Activated naive CD8-positive, alpha-beta T cell (primary cell): ENCODE measurements at regions not wholly inside any gene's neighbourhood (a gene's known extent, or its start where the extent isn't known, plus 50 kb on each side); places are given as distances from the start of the nearest gene placed in this dataset.

ENCODE experiments used
- H3K27ac Mint-ChIP-seq: one replicate; pipeline ENCODE4 v1.8.0; 2021; ENCODE audit warnings: mixed read lengths
- H3K27me3 Mint-ChIP-seq: one replicate; pipeline ENCODE4 v1.8.0; 2021; ENCODE audit warnings: mixed read lengths
- H3K36me3 Mint-ChIP-seq: one replicate; pipeline ENCODE4 v1.8.0; 2021; ENCODE audit warnings: mixed read lengths
- H3K4me1 Mint-ChIP-seq: one replicate; pipeline ENCODE4 v1.8.0; 2021; ENCODE audit warnings: low read depth, mixed read lengths
- H3K4me3 Mint-ChIP-seq: one replicate; pipeline ENCODE4 v1.8.0; 2021; ENCODE audit warnings: mild to moderate bottlenecking, mixed read lengths
- H3K9me3 Mint-ChIP-seq: one replicate; pipeline ENCODE4 v1.8.0; 2021; ENCODE audit warnings: low read depth, mixed read lengths

DNA sequence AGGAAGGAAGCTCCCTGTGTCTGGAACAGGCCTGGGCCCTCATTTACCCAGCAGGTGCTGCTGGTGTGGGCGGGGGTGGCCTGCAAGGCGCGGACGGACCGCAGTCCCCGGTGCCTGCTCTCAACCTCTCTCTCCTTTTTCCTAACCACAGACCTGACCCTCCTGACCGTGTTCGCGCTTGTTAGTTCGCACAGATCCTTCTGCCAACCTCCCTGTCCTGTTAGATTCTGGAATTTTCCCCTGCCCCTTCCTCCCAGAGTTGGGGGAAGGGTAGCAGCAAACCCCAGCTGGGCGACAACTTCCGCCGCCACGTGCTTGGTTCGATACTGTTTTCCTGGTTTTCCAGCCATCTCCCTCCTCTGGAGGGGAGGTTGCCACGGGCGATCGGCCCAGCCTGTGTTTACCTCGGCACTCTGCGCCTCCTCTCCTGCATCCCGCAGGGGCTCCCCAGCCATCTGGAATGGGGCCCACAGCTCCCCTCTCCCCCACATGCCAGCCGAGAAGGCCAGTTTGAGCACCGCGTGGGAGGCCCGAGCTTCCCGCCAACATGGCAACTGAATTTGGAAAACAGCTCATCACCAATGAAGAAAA is 70.8 kb upstream of the UNC5A start:
- no peak overlapping the region for H3K27ac Mint-ChIP-seq

GRCh38 chr5:176740131-176740701 is 70.1 kb upstream of the UNC5A start:
- peaks cover 17% of the 10 kb centered on the region for H3K4me1 Mint-ChIP-seq
- H3K36me3 Mint-ChIP-seq, result no peaks in the 10 kb centered on the region
- H3K27ac Mint-ChIP-seq, result no peak overlapping the region
- peaks cover 41% of the 10 kb centered on the region for H3K27me3 Mint-ChIP-seq
- no peak overlapping the region for H3K4me3 Mint-ChIP-seq
- no peaks in the 10 kb centered on the region for H3K9me3 Mint-ChIP-seq

More for the DNA sequence above, 70.8 kb upstream of the UNC5A start:
- Mint-ChIP-seq H3K4me1 (peaks cover 10% of the 10 kb centered on the region), H3K36me3 (no peaks in the 10 kb centered on the region), H3K9me3 (no peaks in the 10 kb centered on the region), H3K4me3 (no peak overlapping the region), H3K27me3 (peaks cover 35% of the 10 kb centered on the region)

DNA sequence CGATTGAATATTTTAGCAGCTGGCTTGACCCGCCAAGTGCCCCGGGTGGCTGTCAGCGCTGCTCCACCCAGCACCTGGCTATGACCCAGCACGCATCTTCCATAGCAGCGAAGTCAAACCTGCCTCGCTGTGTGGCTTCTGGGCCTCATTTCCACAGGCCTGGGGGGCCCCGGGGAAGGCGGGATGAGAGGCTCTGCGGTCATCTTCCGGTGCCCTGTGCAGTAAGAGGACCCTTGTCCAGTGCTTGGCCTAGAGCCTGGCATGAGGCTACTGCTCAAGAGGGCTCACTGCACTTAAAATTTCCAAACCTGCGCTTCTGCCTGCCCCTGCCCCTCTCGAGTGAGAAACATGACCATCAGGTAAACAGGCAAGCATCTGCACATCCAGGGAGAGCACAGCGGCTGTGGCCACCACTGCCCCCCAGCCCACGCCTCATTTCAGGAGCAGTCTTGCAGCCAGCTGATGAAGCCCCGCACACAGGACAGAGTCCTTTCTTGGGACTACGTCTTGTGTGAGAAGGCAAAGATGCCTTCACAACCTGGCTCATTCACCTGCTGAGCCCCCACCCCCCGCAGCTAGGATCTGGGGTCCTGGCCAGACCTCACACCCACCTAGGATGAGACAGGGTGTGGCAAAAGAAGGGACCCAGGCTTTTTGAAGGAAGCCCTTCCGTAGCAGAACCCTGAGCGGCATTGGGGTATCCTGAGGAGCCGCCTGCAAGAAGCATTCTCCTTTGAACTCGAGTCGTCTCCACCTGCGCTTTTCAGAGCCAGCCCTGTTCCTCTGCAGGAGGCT is 69.5 kb upstream of the UNC5A start:
- peaks cover 47% of the 10 kb centered on the region for H3K27me3 Mint-ChIP-seq
- H3K4me1 Mint-ChIP-seq, result peaks cover 22% of the 10 kb centered on the region
- H3K36me3 Mint-ChIP-seq, result no peaks in the 10 kb centered on the region
- H3K27ac Mint-ChIP-seq, result no peak overlapping the region
- no peaks in the 10 kb centered on the region for H3K9me3 Mint-ChIP-seq
- no peak overlapping the region for H3K4me3 Mint-ChIP-seq

DNA sequence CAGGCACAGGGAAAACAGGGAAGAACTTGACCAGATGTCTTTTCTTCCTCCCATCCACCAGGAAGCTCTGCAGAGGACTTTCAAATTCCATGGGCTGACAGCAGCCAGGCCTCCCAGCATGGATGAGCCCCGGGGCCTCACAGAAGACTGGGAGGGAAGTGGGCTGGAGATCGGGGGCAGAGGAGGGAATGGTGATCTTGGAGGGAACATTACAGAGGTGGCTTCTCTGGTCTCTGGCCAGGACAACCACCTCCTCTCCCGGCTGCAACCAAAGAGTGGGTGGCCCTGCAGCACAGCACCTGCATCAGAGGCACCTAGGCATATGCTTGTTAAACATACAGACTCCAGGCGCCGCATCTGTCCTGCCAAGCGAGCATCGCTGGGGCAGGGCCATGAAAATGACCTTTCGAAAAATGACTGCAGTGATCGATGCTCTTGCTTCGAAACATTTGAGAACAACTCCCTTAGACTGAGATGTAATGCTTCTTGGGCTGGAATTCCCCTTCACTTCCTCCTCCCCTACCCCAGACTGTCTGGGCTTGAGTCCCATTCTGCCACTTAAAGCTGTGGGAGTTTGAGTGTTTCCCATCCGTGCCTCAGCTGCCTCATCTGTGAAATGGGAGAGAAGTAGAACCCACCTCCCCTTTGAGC is 68.7 kb upstream of the UNC5A start:
- Mint-ChIP-seq H3K27me3 (peaks cover 52% of the 10 kb centered on the region), H3K36me3 (no peaks in the 10 kb centered on the region), H3K27ac (no peak overlapping the region), H3K4me1 (peaks cover 29% of the 10 kb centered on the region), H3K4me3 (no peak overlapping the region), H3K9me3 (no peaks in the 10 kb centered on the region)

- H3K36me3 Mint-ChIP-seq, result no peaks in the 10 kb centered on the region
- peaks cover 49% of the 10 kb centered on the region for H3K27me3 Mint-ChIP-seq
- H3K4me3 Mint-ChIP-seq, result no peak overlapping the region
- H3K27ac Mint-ChIP-seq, result no peak overlapping the region
- no peaks in the 10 kb centered on the region for H3K9me3 Mint-ChIP-seq
- peaks cover 30% of the 10 kb centered on the region for H3K4me1 Mint-ChIP-seq
Measured at GRCh38 chr5:176742246-176743105, 67.9 kb upstream of the UNC5A start.

DNA sequence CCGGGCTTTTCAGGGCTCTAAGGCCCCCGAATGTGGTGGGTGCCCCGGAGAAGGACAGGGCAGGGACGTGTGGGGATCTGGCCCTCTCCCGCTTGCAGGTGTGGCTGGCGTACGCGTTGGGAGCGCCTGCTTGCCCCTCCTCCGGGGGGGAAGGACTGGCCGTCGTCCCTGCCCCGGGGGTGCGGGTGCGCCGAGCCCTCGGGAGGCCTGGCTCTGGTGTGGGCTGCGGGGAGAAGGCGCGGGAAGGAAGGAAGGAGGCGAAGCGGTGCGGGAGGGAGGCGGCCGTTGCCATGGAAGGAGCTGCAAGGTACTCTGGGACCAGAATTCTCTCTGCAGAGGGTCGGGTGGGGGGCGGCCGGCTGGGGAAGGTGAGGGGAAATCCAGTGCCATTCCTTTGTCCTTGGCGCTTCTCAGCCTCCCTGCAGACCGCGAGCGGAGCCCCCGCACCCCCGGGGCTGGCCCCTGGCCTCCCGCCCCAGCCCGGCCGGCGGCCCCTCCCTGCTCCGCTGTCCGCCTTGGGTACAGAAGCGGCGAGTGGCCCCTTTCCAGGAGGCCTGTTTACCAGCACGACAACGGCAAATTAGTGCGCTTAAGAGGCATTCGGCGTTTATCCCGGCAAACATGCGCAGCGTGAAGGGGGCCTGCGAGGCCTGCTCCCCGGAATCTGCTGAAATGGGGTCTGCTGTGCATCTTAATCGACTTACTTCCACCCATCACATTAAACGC is 67.1 kb upstream of the UNC5A start:
- H3K27me3 Mint-ChIP-seq, result peaks cover 52% of the 10 kb centered on the region
- peaks cover 30% of the 10 kb centered on the region for H3K4me1 Mint-ChIP-seq
- no peaks in the 10 kb centered on the region for H3K9me3 Mint-ChIP-seq
- H3K4me3 Mint-ChIP-seq, result peak overlapping the region; percentile 52
- no peaks in the 10 kb centered on the region for H3K36me3 Mint-ChIP-seq
- H3K27ac Mint-ChIP-seq, result no peak overlapping the region

DNA sequence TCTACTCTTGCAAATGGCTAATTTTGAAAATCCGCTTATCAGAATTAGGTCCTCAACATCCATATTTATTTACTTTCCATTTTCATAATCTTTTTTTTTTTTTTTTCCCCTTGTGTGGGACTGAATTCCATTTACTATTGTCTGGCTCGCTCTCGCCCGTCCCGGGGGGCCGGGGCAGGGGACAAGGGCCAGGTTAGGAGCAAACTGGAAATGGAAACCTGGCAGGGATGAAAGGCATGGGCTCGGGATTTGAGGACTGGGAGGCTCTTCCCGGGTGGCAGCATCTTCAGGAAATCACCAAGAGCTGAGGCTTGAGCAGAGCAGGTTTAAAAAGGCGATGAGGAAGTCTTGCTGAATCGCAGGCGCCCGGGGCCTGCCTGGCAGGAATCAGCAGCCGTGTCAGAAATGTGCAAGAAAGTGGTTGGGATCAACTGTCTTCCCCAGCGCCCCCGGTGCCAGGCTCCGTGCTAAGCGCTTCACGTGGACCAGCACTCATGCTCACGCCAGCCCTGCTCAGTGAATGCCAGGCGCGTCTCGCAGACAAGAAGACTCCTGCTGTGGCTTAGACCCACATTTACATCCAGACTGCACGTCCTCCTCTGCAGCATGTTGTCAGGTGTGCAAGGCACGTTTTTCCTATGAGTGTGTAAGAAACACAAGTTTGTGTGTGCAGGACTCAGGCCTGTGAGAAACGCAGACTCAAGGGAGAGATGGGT is 66.3 kb upstream of the UNC5A start:
- H3K4me3 Mint-ChIP-seq, result peak overlapping the region; percentile 52
- H3K36me3 Mint-ChIP-seq, result no peaks in the 10 kb centered on the region
- H3K27ac Mint-ChIP-seq, result no peak overlapping the region
- peaks cover 48% of the 10 kb centered on the region for H3K27me3 Mint-ChIP-seq
- H3K4me1 Mint-ChIP-seq, result peaks cover 30% of the 10 kb centered on the region
- H3K9me3 Mint-ChIP-seq, result no peaks in the 10 kb centered on the region

GRCh38 chr5:176744584-176744965 is 65.8 kb upstream of the UNC5A start:
- no peaks in the 10 kb centered on the region for H3K36me3 Mint-ChIP-seq
- H3K4me1 Mint-ChIP-seq, result peaks cover 30% of the 10 kb centered on the region
- no peaks in the 10 kb centered on the region for H3K9me3 Mint-ChIP-seq
- peaks cover 47% of the 10 kb centered on the region for H3K27me3 Mint-ChIP-seq
- H3K27ac Mint-ChIP-seq, result no peak overlapping the region
- no peak overlapping the region for H3K4me3 Mint-ChIP-seq

- Mint-ChIP-seq H3K4me3 (no peak overlapping the region), H3K9me3 (no peaks in the 10 kb centered on the region), H3K27ac (no peak overlapping the region), H3K36me3 (no peaks in the 10 kb centered on the region), H3K27me3 (peaks cover 51% of the 10 kb centered on the region), H3K4me1 (peaks cover 30% of the 10 kb centered on the region)
Measured at GRCh38 chr5:176747670-176748072, 62.7 kb upstream of the UNC5A start.

GRCh38 chr5:176748073-176748966 is 62.0 kb upstream of the UNC5A start:
- Mint-ChIP-seq H3K4me3 (no peak overlapping the region), H3K27ac (no peak overlapping the region), H3K9me3 (no peaks in the 10 kb centered on the region), H3K4me1 (peaks cover 30% of the 10 kb centered on the region), H3K27me3 (peaks cover 52% of the 10 kb centered on the region), H3K36me3 (no peaks in the 10 kb centered on the region)

DNA sequence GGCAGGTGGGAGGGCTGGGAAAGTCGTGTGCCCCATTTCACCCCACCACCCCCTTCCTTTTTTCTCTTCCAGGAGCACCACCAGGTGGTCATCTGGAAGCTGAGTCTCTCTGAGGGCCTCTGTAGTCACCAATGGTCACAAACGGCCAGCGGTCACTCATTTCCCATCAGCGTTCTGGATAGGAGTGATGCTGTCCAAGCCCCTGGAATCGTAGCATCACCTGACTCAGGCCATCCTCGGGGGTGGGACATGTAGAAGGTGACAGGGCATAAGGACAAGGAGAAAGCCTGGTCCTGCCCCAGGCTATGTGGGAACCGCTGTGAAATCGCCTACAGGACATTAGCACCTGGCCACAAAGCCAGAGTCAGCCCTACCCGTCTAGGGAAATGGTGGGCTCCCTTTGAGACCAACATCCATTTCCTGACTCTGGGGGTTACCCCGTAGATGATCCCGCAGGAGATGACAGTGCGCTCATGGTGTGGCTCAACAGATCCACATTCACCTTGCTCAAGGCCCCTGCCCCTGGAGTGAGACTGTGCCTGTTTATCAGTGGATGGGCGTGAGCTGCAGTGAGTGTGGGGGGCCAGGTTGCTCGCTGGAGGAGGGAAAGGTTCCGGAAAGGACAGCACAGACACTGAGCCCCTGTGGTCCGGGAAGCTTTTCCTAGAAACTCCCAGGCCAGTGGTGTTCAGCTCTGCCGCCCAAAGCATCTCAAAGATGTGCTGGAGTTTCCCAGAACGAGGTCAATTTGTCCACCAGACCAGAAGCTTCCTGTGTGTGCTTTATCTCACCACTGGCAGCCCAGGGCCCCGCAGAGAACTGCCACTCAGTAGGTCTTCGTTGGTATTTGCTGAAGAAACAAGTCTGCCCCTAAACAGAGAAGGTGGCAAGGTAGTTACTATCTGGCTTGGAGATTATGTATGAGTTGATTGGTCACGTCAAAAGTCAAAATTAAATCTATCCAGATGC is 61.1 kb upstream of the UNC5A start:
- Mint-ChIP-seq H3K9me3 (no peaks in the 10 kb centered on the region), H3K4me1 (peaks cover 23% of the 10 kb centered on the region), H3K27ac (no peak overlapping the region), H3K4me3 (no peak overlapping the region), H3K27me3 (peaks cover 51% of the 10 kb centered on the region), H3K36me3 (no peaks in the 10 kb centered on the region)

DNA sequence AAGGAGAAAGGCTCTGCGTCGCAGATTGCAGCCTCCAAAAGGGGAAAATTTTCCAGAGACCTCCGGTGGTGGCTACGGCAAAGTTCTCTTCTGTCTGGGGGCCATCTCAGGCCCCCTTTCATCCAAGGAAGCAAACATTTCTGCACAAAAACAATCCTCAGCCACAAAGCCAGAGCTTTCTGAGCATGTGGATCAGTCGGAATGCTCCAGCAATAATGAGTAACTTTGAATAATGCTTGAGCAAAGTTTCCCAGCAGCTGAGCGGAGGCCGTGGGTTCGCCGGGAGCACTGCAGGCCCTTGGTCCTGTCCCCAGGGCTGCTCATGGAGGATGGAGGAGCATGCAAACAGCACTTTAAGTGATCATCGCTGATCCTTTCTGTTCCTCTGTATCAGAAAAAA is 60.2 kb upstream of the UNC5A start:
- Mint-ChIP-seq H3K27me3 (peaks cover 49% of the 10 kb centered on the region), H3K4me3 (no peak overlapping the region), H3K9me3 (no peaks in the 10 kb centered on the region), H3K4me1 (peaks cover 14% of the 10 kb centered on the region), H3K27ac (no peak overlapping the region), H3K36me3 (no peaks in the 10 kb centered on the region)
